ENCODE measurements at regions not wholly inside any gene's neighbourhood (a gene's known extent, or its start where the extent isn't known, plus 50 kb on each side); places are given as distances from the start of the nearest gene placed in this dataset.

DNA sequence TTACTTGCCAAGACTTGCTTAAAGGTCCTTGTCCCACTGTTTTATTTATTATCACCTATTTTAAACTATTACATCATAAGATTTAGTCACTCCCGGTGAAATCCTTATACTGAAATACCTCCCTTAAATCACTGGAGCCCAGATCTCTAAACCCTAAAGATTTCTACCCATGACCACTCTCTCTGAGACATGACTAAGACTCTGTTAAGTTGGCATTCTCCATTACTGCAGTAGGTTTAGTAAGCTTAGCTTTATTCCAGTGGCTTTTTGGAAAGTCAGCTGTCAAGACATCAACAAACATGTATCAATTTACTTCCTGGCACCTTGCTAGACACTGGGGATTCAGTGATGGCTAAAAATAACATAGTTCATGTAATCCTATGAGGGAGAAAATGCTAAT lies 874.2 kb downstream of the KCNMA1 start:
- Histone ChIP-seq H3K36me3 (ENCODE audit: insufficient read depth, low read length, poor library complexity, severe bottlenecking) (no peaks in the 10 kb centered on the region), H3K27me3 (replicated peaks; ENCODE audit: insufficient read depth, low read depth, low read length, poor library complexity) (no peaks in the 10 kb centered on the region), H3K4me1 (ENCODE audit: insufficient read depth, low read length, poor library complexity, severe bottlenecking) (no peaks in the 10 kb centered on the region), H3K27ac (ENCODE audit: low read depth, low read length, poor library complexity, severe bottlenecking) (no peak overlapping the region), H3K4me3 (ENCODE audit: low read depth, low read length, poor library complexity, severe bottlenecking) (no peak overlapping the region), H3K9me3 (ENCODE audit: low read depth, low read length, poor library complexity, severe bottlenecking) (no peaks in the 10 kb centered on the region)
- TF ChIP-seq EZH2 (IDR thresholded peaks at IDR 0.05; ENCODE audit: borderline replicate concordance, low read depth, low read length, poor library complexity, severe bottlenecking) = no peak
- TF ChIP-seq, protein P1, sequence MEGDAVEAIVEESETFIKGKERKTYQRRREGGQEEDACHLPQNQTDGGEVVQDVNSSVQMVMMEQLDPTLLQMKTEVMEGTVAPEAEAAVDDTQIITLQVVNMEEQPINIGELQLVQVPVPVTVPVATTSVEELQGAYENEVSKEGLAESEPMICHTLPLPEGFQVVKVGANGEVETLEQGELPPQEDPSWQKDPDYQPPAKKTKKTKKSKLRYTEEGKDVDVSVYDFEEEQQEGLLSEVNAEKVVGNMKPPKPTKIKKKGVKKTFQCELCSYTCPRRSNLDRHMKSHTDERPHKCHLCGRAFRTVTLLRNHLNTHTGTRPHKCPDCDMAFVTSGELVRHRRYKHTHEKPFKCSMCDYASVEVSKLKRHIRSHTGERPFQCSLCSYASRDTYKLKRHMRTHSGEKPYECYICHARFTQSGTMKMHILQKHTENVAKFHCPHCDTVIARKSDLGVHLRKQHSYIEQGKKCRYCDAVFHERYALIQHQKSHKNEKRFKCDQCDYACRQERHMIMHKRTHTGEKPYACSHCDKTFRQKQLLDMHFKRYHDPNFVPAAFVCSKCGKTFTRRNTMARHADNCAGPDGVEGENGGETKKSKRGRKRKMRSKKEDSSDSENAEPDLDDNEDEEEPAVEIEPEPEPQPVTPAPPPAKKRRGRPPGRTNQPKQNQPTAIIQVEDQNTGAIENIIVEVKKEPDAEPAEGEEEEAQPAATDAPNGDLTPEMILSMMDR (conservative IDR thresholded peaks at IDR 0.05; ENCODE audit: low read depth, low read length) = no peak
- no peak for DNase-seq (ENCODE audit: low spot score)
- POLR2A ChIA-PET (ENCODE audit: low non-redundant PET) = no interaction called here
- CTCF ChIA-PET = no interaction called here
- BruUV-seq (replicated peaks) = no TSS peak
- intact Hi-C loops (cut with micrococcal nuclease; ENCODE audit: unreplicated experiment) = no loop called here

- TF ChIP-seq EZH2 (IDR thresholded peaks at IDR 0.05; ENCODE audit: borderline replicate concordance, low read depth, low read length, poor library complexity, severe bottlenecking) = no peak
- TF ChIP-seq, protein P1 (conservative IDR thresholded peaks at IDR 0.05; ENCODE audit: low read depth, low read length) = no peak
- CTCF ChIA-PET = no interaction called here
- POLR2A ChIA-PET (ENCODE audit: low non-redundant PET) = no interaction called here
- DNase-seq (ENCODE audit: low spot score) = no peak
- no peak overlapping the region for H3K4me3 ChIP-seq (ENCODE audit: low read depth, low read length, poor library complexity, severe bottlenecking)
- intact Hi-C loops (cut with micrococcal nuclease; ENCODE audit: unreplicated experiment) = no loop called here
- no peaks in the 10 kb centered on the region for H3K27me3 ChIP-seq (replicated peaks; ENCODE audit: insufficient read depth, low read depth, low read length, poor library complexity)
- H3K9me3 ChIP-seq (ENCODE audit: low read depth, low read length, poor library complexity, severe bottlenecking) = no peaks in the 10 kb centered on the region
- H3K36me3 ChIP-seq (ENCODE audit: insufficient read depth, low read length, poor library complexity, severe bottlenecking) = no peaks in the 10 kb centered on the region
- no peaks in the 10 kb centered on the region for H3K4me1 ChIP-seq (ENCODE audit: insufficient read depth, low read length, poor library complexity, severe bottlenecking)
- no TSS peak for BruUV-seq (replicated peaks)
- H3K27ac ChIP-seq (ENCODE audit: low read depth, low read length, poor library complexity, severe bottlenecking) = no peak overlapping the region
Observed at GRCh38 chr10:76759681-76760080, 877.9 kb downstream of the KCNMA1 start.

GRCh38 chr10:76743169-76743568 lies 894.4 kb downstream of the KCNMA1 start:
- no peaks in the 10 kb centered on the region for H3K4me1 ChIP-seq (ENCODE audit: insufficient read depth, low read length, poor library complexity, severe bottlenecking)
- DNase-seq (ENCODE audit: low spot score) = no peak
- BruUV-seq (replicated peaks) = no TSS peak
- TF ChIP-seq, protein P1 (conservative IDR thresholded peaks at IDR 0.05; ENCODE audit: low read depth, low read length) = no peak
- TF ChIP-seq EZH2 (IDR thresholded peaks at IDR 0.05; ENCODE audit: borderline replicate concordance, low read depth, low read length, poor library complexity, severe bottlenecking) = no peak
- intact Hi-C loops (cut with micrococcal nuclease; ENCODE audit: unreplicated experiment) = no loop called here
- no peak overlapping the region for H3K27ac ChIP-seq (ENCODE audit: low read depth, low read length, poor library complexity, severe bottlenecking)
- H3K36me3 ChIP-seq (ENCODE audit: insufficient read depth, low read length, poor library complexity, severe bottlenecking) = no peaks in the 10 kb centered on the region
- CTCF ChIA-PET = no interaction called here
- H3K4me3 ChIP-seq (ENCODE audit: low read depth, low read length, poor library complexity, severe bottlenecking) = no peak overlapping the region
- H3K27me3 ChIP-seq (replicated peaks; ENCODE audit: insufficient read depth, low read depth, low read length, poor library complexity) = no peaks in the 10 kb centered on the region
- no peaks in the 10 kb centered on the region for H3K9me3 ChIP-seq (ENCODE audit: low read depth, low read length, poor library complexity, severe bottlenecking)
- POLR2A ChIA-PET (ENCODE audit: low non-redundant PET) = no interaction called here

Measured in A673 (cell line).